NCI-H2081 treated with DMSO at 0.1 percent for 48 hours (cell line): ENCODE measurements at regions not wholly inside any gene's neighbourhood (a gene's known extent, or its start where the extent isn't known, plus 50 kb on each side); places are given as distances from the start of the nearest gene placed in this dataset.
A peak's percentile ranks its signal among the peaks of the same experiment; 100 is the strongest.
"Not testable (repeated sequence)": the region's sequence is repeated elsewhere in the genome, so short reads cannot be mapped to it uniquely, and the experiment has no call there.

Source experiments
- DNase-seq: peaks from one replicate; lab custom pipeline; 2025; lab: John Stamatoyannopoulos, UW

DNA sequence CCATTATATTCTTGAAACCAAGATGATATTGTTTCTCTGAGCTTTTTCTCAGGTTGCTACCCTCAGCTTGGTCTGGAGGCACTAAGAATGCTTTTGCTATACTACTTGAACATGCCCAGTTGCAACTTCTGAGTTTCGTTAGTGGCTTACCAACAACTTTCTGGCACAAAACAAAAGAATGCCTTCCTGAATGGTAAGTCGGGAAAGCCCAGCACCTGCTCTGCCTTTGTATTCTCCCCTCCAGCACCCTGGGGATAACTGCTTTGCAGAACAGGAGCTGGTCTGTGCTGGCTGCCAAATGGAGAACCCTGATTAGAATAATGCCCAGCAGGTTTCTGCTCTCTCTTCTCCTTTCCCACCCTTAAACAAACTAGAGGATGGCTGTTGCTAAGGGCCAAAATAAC lies 149.3 kb downstream of the TGFB2 start:
- peak; percentile 80 for DNase-seq

DNA sequence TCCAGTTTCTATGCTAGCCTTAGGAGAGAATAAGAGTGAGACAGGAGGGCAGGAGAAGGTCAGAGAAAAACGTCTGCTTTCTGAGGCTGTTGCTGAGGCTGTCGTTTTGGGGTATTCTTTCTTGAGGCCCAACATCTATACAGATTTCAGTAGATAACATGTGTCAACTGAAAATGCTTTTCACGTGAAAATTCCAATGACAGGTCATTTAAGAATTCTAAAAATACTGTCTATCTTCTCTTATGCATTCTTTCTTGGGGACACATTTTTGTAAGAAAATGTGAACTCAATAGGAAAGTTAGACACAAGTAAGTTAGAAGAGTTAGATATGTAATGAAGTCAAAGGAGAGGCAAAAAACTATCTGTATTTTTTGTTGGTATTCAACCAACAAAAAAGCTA lies 150.8 kb downstream of the TGFB2 start:
- DNase-seq, result no peak

DNA sequence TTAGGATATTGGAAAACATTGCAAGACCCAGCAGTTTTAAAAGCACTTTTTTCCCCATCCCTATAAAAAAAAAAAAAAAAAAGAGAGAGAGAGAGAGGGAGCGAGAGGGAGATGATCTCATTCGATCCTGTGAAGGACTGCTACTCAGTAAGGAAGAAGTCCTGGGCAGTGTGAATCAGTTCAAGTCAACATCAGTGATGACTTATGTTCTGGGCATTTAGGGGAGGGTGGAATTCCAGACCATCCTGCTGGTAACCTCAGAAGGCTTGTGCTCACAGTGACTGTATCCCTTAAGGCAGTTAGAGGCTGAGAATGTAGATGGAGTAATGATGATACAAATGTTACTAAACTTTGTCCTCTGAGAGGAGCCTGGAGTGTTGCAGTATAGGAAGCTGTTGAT lies 151.4 kb downstream of the TGFB2 start:
- DNase-seq, result no peak

DNA sequence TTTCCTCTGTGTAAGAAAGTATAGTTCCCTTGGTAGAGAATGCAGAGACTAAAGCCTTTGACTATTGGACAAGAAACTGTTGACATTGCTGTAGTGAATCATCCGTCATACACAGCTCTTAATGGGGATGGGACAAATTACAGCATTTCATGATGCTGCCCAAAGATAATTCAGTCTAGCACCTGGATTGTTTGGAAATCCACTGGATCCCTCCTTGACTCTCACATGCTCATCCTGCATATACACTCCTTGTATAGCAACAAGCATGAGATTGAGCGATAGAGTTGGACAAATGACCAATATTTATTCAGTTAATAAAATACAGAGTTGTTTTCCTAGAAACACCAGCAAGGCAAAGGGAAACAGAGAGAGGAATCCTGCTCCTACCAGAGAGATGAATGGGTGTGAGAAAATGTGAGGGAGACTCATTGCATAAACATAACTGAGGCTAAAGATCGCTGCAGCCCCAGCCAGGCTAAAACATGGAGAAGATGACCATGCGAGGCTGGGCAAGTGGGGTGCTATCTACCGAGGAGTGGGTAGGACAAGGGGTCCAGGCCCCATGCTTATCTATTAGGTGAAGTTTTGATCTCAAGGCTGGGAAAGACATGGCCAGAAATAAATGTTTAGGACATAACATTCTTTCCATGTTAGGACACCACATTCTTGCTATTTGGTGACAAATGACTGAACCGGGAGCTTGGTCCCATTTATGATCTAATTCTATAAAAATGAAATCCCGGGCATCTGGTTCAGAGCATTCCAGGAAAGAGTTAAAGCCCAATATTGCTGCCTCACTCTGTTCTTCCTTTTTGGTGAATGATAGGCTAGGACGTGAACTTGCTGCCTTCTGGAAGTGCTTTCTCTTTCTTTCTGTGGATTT lies 153.2 kb downstream of the TGFB2 start:
- DNase-seq, result no peak

DNA sequence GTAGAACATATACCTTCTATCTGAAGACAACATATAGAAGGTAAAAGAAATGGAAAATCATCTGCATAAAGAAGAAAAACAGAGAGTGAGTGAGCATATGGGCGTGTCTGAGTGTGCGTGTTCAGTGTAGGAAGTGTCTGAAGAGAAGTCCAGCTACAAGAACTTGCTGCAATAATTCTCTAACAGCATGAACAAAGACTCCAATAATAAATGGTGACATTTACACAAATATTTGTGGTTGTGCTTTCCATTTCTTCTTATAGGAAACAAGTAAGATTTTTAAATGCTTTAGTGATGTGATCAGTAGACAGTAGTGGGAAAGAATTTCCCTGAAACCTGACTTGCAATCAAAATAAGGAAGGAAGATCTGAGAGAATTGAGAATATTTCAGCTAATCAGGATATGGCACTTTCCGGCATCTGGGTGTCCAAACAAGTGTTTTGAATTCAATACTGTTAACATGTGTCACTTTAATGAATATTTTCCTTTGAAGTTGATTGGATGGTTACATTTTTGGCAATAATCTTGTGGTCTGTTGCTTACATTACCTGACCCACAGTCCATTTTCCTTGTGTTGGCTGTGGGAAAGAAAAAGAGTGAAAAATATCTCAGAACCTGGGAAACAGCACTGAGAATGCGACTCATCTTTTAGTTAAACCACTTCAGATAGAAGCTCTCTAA lies 154.0 kb downstream of the TGFB2 start:
- DNase-seq, result no peak

DNA sequence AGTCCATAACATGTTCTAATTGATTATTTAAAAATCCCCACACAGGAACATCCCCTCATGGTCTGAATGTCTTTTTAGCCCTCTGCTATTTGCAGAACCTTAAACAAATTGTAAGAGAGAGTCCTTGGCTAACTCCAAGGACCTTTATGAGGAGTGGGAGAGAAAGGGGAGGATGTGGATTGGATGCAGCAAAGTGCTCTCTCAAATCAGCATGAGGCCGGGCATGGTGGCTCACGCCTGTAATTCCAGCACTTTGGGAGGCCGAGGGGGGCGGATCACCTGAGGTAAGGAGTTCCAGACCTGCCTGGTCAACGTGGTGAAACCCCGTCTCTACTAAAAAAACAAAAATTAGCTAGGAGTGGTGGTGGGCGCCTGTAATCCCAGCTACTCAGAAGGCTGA lies 154.8 kb downstream of the TGFB2 start:
- DNase-seq, result no peak

DNA sequence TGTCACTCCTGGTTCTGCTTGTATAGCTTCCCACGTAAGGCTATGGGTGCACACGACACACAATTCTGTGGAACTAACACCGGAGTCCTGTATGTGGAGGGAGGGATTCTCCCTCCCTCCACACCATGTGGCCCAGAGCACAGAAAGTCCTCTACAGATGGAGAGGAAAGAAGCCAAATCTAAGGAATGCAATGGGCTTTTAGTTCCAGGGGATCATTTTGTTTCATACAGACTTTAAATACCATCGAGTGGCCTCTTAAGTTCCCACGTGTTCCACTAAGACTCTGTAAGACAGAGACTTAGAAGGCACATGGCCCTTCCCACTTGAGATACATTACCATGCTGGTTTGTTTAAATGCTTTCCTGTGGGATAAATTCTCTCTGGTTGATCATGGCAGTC lies 156.0 kb downstream of the TGFB2 start:
- no peak for DNase-seq

DNA sequence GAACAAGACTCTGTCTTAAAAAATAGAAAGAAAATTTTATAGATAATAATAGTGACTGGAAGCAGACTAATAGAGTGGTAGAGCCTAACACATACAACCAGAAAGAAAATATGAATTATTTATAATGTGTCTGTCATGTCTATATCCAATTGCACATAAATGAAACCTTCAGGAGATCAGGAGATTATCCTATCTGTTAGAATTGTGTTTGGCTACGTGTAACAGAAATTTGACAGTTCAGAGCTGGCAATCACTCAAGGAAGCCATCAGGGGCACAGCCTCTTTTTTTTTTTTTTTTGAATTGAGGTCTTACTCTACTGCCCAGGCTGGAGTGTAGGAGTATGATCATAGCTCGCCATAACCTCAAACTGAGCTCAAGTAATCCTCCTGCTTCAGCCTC lies 157.2 kb downstream of the TGFB2 start:
- DNase-seq, result no peak

DNA sequence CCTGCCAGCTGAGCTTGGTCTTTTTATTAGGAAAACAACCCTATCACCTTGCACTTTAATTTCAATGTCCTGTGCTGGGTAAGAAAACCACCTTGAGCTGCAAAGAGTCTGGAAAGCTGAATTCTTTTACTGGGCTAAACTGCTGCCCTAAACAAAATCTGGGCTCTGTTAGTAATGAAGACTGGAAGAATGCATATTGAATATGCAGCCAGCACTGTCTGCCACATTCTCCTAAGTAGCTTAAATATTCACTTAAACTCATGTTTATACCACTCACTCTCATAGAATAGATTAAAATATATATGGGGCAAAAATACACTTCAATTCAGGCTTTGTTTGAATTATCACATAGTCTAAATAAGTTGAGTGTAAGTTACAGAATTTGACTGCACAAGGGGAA lies 158.0 kb downstream of the TGFB2 start:
- no peak for DNase-seq

DNA sequence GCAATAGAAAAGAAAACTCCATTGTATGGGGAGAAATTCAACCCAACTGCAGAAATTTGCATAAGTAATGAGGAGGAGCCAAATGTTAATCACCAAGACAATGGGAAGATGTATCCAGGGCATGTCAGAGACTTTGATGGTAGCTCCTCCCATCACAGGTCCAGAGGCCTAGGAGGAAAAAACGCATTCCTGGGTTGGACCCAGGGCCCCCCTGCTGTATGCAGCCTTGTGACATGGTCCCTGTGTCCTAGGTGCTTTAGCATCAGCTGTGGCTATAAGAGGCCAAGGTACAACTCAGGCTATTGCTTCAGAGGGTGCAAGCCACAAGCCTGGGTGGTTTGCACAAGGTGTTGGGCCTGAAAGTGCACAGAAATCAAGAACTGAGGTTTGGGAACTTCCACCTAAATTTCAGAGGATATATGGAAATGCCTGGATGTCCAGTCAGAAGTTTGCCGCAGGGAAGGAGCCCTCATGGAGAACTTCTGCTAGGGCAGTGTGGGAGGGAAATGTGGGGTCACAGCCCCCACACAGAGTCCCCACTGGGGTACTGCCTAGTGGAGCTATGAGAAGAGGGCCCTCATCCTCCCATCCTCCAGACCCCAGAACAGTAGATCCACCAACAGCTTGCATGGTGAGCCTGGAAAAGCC lies 162.3 kb downstream of the TGFB2 start:
- DNase-seq, result no peak

DNA sequence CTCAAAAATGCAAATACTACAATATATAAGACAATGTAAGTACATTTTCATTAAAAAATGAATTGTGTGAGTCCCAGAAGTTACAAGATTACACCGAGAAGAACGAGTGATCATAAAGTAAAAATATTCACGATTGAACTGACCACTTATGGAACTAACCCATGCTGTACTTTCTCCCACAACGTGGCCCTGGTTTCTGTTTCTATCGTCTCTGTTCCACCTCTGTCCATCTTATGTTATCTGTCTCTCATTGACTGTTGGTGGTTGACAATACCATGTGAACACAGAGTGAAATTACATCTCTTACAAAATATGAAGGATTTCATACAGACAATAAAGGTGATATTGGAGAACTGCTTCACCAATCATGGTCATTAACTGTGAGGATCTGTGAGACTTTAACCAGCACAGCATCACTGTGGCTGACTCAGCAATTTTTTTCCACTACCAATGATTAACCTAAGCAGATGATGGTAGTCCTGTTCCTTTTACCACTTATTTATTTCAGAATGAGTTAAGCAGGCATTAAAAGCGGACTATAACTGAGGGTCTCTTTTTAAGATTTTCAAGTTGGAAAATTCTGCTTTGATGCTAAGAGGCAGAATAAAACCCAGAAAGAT lies 165.1 kb downstream of the TGFB2 start:
- no peak for DNase-seq

DNA sequence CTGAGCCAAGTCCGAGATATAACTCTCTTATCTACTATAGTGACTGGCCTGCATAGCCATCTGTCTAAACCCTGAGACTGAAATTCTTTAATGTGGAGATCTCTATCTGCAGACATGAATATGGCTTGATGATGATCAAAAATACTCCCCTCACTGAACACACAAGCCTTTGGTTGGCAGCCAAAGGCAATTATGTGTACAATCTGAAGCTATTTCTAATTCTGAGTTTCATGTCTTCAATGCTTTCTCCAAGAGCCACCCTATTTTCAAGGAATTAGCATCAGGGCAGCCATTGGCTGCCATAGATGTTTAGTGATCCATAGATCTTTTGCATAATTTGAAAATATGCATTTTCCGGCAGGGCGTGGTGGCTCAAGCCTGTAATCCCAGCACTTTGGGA lies 168.2 kb downstream of the TGFB2 start:
- no peak for DNase-seq

DNA sequence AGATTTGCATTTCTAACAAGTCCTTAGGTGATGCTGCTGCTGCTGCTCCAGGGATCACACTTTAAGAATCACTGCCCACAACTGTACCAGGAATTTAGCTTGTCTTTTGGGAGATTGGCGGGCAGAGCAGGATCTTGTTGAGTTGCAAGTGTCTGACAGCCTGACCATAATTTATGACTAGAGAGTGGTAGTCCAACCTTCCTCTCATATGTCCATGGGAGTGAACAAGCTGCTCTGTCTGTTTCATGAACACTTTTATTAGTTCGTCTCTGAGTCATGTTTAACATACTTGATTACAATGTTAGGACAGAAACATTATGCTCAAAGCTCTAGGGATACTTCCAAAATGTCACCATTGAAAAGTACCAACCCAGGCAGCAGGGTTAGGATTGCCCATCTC lies 169.6 kb downstream of the TGFB2 start:
- DNase-seq, result no peak

DNA sequence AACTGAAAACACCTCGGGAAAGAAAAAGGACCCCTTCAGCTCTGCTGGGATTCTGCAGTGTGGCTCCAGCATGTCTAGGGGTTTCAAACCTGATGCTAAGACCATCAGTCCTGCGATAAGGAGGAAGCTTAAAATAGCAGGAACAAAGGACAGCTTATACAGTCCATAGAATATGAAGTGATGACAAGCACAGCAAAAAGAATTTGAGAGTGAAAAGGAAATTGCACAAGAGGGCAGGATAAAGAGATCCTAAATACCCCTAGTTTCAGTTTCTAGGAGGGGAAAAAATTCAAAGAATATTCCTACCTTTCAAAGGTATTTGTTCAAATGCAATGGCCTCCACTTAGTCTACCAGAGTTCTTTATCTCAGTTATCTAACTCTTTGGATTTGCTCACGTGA lies 171.4 kb downstream of the TGFB2 start:
- DNase-seq, result no peak

DNA sequence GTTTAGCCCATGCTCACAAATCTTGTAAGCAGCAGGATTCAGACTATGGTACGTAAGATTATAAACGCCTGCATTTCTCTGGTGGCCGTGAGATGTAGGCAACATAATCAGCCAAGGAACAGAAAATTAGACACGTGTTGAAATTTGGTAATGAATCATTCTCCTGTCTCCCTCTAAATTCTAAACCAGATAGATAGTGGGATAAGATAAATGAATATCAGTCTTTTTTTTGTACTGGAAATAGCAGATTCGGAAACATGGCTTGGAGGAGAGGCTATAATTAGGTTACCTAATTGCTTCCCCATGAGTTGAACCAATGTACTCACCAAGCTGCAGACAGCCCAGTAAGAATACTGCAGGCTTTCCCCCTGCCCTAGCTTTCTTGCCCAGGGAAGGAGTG lies 172.3 kb downstream of the TGFB2 start:
- DNase-seq, result no peak

DNA sequence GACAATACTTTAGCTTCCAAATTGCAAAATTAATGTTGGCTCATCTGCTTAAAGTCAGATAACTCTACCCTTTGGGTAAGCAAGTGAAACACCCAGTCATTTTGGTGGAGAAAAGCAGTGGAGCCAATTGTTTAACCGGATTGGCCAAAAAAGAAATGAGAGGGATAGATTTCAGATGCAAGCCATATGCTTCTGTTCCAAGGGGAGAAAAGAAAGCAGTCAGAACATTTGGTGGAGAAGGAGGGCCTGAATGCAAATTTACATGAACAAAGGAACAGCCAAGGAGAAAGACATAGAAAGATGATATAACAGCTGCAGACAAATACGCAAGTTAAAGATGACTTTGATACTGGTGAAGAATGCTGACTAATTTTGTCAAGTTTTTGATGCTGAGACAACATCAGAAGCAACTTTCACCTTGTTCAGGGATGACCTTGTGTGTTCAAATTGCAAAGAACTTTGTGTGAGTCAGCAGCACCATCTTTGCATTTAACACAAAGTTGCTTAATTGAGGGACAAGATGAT lies 173.1 kb downstream of the TGFB2 start:
- DNase-seq, result no peak

DNA sequence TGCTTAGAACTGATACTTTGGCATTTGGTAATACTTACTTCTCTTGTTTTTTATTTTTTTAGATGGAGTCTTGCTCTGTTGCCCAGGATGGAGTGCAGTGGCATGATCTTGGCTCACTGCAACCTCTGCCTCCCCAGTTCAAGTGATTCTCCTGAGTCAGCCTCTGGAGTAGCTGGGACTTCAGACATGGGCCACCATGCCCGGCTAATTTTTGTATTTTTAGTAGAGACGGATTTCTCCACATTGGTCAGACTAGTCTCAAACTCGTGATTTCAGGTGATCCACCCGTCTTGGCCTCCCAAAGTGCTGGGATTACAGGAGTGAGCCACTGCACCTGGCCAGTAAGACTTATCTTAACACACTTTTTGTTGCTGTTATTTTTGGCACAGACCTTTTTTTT lies 175.5 kb downstream of the TGFB2 start:
- DNase-seq, result not testable (repeated sequence)

DNA sequence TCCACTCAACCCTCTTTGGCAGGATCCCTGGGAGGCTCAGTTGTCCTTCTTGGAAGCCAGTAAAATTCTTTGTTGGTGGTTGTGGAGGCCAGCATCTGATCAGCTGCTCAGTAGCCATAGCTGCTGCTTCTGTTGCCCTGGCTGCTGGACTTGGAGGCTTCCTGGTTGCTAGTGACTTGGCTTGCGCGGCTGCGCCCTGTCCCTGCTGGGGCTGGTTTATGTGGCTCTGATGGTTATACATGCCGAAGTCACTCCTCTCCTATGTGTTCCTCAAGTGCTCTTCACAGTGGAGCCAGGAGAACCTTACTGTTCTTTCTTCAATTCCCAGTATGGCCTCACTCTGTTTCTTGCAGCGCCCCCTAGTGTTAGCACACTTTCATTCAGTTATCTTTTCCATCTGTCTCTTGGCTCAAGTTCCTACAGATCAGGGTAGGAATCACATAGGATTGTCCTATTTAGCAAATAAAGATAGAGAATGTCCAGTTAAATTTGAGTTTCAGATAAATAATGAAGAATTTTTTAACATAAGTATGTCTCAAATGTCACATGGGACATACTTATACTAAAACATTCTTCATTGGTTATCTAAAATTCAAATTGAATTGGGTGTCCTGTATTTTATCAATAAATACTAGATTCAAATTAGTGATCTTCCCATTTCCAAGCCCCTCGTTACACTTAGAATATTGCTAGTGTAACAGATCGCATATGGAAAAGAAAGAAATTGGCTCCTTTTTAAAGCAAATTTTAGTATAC lies 176.5 kb downstream of the TGFB2 start:
- peak; percentile 17 for DNase-seq

DNA sequence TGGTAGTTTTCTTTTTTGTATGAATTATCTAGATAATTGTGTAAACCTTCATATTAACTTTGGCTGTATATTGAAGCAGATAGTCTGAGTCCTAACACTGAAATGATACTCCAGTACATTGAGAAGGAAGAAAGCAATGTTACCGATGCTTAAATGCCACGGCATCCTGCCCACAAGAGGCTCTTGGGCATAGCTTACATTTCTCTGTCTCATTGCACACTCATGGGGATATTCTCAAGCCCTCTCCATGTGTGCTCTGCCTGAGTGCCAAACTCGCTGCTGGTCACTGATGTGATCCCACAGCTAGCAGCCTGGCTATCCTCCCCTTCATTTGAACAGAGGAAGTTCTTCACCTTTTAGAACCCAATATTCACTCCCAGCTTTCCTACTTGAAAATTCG lies 179.4 kb downstream of the TGFB2 start:
- no peak for DNase-seq

DNA sequence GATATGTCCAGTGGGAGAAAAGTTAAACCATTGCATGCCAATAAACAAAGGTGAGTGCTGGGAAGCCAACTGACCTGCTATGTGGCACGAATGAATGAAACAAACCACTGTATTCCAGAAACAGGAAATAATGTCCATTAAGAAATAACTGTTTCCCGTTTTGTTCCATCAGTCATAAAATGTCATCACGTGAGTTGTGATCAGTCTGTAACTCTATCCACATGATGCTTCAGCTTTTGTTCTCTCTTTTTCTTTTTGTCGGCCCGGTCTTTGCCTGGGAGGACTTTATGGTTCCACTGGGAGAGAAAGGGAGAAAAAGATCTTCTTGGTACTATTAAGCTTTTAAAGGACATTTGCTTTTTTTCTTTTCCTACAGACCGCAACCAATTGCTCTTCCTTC lies 179.9 kb downstream of the TGFB2 start:
- no peak for DNase-seq

DNA sequence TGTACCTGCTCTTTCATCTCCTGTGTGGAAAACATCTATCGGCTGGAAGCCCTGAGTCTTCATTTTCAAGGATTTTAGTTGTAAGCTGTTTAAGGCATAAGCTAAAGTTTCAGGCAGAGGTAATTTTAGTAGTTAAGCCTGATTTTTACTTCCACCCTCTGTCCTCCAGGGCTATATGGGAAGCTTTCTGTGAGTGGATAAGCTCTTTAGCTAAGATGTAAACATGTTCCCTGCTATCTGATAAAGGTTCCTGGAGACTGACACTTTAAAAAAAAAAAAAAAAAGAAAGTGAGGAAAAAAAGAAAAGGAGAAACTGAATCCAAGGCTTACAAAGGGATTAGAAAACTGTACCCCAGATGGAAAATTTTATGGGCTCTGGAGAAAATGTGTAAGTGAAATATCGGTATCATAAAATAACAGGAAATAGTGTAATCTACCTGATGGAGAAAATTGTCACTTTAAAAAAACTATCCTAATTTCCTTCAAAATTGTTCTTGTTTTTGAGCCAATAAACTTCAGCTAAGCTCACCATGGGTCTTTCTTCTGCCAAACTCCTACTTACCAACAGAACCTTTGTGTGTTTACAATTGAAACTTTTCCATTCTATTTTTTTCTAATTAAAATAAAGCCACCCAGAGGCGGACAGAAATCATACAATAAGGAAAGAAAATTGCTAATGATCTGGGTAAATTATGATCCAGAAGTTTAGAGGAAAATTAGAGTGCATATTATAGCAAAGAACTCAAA lies 180.5 kb downstream of the TGFB2 start:
- no peak for DNase-seq
